Epithelial cell of proximal tubule (primary cell): ENCODE measurements at regions not wholly inside any gene's neighbourhood (a gene's known extent, or its start where the extent isn't known, plus 50 kb on each side); places are given as distances from the start of the nearest gene placed in this dataset.

ENCODE experiments used
- DNase-seq: peaks from one replicate; pipeline ENCODE4 v3.0.0-alpha.2; 2011; ENCODE audit warnings: low read depth
- H3K4me3 ChIP-seq: 2 replicates; pipeline ENCODE4 v1.5.1; 2011; ENCODE audit warnings: low read depth, mild to moderate bottlenecking, low read length
- TF ChIP-seq, protein P1 (sequence below): conservative IDR thresholded peaks from 2 replicates; pipeline ENCODE4 v1.5.1; 2012; ENCODE audit warnings: low read depth, mild to moderate bottlenecking, low read length

- TF ChIP-seq, protein P1, sequence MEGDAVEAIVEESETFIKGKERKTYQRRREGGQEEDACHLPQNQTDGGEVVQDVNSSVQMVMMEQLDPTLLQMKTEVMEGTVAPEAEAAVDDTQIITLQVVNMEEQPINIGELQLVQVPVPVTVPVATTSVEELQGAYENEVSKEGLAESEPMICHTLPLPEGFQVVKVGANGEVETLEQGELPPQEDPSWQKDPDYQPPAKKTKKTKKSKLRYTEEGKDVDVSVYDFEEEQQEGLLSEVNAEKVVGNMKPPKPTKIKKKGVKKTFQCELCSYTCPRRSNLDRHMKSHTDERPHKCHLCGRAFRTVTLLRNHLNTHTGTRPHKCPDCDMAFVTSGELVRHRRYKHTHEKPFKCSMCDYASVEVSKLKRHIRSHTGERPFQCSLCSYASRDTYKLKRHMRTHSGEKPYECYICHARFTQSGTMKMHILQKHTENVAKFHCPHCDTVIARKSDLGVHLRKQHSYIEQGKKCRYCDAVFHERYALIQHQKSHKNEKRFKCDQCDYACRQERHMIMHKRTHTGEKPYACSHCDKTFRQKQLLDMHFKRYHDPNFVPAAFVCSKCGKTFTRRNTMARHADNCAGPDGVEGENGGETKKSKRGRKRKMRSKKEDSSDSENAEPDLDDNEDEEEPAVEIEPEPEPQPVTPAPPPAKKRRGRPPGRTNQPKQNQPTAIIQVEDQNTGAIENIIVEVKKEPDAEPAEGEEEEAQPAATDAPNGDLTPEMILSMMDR: no peak
- no peak overlapping the region for H3K4me3 ChIP-seq
- no peak for DNase-seq
These were observed 51.7 kb downstream of the FAM50B start for GRCh38 chr6:3900744-3901336.

GRCh38 chr6:3902871-3903648, 53.9 kb downstream of the FAM50B start:
- H3K4me3 ChIP-seq: no peak overlapping the region
- DNase-seq: no peak
- TF ChIP-seq, protein P1: no peak

DNA sequence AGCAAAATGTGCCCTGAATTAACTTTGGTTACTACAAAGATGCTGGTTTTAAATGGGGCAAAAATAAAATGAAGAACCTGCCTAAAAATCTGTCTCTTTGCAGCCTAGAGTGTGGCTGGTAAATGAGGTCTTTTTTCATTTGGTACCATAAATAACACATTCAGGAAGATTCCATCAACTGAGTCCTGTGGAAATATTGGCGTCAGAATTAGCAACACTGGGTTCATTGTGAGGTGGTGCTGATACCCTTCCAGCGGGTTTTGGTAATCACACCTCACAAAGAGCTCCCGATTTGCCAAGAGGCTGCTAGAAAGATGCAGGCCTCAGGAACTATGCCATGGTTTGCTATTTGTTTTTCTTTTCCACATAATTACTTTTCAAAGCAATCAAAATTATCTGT, 55.3 kb downstream of the FAM50B start:
- H3K4me3 ChIP-seq: no peak overlapping the region
- TF ChIP-seq, protein P1: no peak
- DNase-seq: no peak

DNA sequence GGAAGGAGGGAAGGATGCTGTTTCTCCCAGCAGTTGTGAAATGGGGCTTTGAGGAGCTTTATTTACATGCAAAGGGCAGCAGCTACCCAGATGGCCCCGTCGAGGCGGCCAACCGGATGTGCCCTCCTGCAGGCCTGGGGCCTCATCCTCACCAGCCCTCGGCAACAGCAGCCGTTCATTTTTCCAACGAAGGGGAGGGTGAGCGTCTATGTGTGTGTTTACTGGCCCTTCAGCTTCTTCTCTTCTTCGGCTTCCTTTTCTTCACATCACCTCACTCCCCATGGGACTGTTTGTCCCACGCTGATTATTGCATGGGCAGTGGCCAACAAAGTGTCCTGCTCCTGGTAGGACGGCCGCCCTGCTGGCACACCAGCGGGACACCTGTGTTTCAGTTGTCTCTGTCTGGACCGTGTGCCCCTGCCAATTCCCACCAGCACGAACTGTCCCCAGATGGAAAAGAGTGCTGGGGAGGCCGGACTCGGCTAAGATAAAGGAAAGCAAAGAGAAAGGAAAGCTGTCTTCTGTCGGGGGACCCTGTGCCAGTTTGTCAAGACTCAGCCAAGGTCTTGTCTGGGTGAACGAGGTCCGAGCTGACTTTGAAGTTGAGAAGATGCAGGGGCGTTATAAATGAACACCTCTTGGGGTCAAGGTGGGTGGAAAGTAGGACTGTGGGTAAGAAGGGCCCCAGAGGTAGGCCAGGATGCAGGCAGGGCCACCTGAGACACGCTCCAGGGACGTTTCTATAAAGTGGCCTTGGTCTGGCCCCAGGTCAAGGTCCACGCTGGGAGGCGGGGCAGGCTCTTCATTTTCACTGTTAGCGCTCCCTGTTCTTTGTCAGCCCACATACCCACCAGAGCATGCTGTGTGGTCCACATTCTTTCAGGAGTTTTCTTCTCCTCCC, 57.0 kb downstream of the FAM50B start:
- H3K4me3 ChIP-seq: no peak overlapping the region
- no peak for DNase-seq
- TF ChIP-seq, protein P1: no peak

GRCh38 chr6:3906846-3907151, 57.6 kb downstream of the FAM50B start:
- H3K4me3 ChIP-seq: no peak overlapping the region
- TF ChIP-seq, protein P1: no peak
- no peak for DNase-seq

- TF ChIP-seq, protein P1: no peak
- no peak overlapping the region for H3K4me3 ChIP-seq
- DNase-seq: no peak
These were observed 59.0 kb downstream of the FAM50B start for GRCh38 chr6:3908223-3908622.
